ENCODE measurements at regions not wholly inside any gene's neighbourhood (a gene's known extent, or its start where the extent isn't known, plus 50 kb on each side); places are given as distances from the start of the nearest gene placed in this dataset.

DNA sequence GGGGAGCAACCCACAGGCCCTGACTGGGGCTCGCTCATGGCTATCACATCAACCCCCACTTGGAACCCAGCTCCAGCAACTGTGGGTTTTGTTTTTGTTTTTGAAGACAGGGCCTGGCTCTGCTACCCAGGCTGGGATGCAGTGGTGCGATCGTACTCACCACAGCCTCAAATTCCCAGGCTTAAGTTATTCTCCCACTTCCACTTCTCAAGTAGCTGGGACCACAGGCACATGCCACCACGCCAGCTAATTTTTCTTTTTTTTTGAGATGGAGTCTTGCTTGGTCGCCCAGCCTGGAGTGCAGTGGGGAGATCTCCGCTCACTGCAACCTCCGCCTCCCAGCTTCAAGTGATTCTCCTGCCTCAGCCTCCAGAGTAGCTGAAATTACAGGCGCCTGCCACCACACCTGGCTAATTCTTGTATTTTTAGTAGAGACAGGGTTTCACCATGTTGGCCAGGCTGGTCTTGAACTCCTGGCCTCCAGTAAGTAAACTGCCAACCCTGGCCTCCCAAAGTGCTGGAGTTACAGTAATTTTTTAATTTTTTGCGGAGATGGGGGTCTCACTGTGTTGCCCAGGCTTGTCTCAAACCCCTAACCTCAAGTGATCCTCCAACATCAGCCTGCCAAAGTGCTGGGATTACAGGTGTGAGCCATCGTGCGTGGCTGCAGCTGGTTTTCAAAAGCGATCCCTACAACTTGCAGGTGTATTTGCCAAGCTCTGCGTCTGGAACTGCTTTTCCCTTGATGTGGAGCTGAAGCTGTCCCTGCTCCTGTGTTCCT is 228.7 kb downstream of the SKIDA1 start:
- TF ChIP-seq, protein P1, sequence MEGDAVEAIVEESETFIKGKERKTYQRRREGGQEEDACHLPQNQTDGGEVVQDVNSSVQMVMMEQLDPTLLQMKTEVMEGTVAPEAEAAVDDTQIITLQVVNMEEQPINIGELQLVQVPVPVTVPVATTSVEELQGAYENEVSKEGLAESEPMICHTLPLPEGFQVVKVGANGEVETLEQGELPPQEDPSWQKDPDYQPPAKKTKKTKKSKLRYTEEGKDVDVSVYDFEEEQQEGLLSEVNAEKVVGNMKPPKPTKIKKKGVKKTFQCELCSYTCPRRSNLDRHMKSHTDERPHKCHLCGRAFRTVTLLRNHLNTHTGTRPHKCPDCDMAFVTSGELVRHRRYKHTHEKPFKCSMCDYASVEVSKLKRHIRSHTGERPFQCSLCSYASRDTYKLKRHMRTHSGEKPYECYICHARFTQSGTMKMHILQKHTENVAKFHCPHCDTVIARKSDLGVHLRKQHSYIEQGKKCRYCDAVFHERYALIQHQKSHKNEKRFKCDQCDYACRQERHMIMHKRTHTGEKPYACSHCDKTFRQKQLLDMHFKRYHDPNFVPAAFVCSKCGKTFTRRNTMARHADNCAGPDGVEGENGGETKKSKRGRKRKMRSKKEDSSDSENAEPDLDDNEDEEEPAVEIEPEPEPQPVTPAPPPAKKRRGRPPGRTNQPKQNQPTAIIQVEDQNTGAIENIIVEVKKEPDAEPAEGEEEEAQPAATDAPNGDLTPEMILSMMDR (optimal IDR thresholded peaks at IDR 0.05 in 1 of 3, IDR thresholded peaks at IDR 0.05 in 1 of 3, conservative IDR thresholded peaks at IDR 0.05 in 1 of 3; ENCODE audit: extremely low read depth in 1 of 3, insufficient read depth in 2 of 3, low read length in 3 of 3), result no peak
- TF ChIP-seq EZH2 (IDR thresholded peaks at IDR 0.05; ENCODE audit: low read length), result no peak

Data from keratinocyte (primary cell).